ENCODE measurements at regions not wholly inside any gene's neighbourhood (a gene's known extent, or its start where the extent isn't known, plus 50 kb on each side); places are given as distances from the start of the nearest gene placed in this dataset.

- dilution Hi-C loops (cut with MboI; ENCODE audit: extremely low pct_ligation_motif_present, low sequenced_read_pairs): no loop called here
Observed at GRCh38 chr12:24470050-24470449, 478.9 kb downstream of the BCAT1 start.

GRCh38 chr12:24469089-24469488, 479.8 kb downstream of the BCAT1 start:
- Histone ChIP-seq H3K27me3 (ENCODE audit: control insufficient read depth, extremely low read depth, insufficient read depth, low read length) (no peaks in the 10 kb centered on the region), H3K9me3 (ENCODE audit: control insufficient read depth, low read depth, low read length) (no peaks in the 10 kb centered on the region), H4K20me1 (ENCODE audit: control insufficient read depth, extremely low read depth, insufficient read depth, low read length) (no peaks in the 10 kb centered on the region), H3K36me3 (ENCODE audit: control insufficient read depth in 2 of 2, extremely low read depth in 1 of 2, insufficient read depth in 2 of 2, low read length in 2 of 2) (no peaks in the 10 kb centered on the region), H2AFZ (ENCODE audit: control insufficient read depth, low read length) (no peak overlapping the region), H3K9me1 (ENCODE audit: control insufficient read depth, extremely low read depth, insufficient read depth, low read length) (no peaks in the 10 kb centered on the region), H3K4me1 (ENCODE audit: control insufficient read depth, extremely low read depth, insufficient read depth, low read length) (no peaks in the 10 kb centered on the region), H3K4me3 (ENCODE audit: control insufficient read depth in 2 of 3, extremely low read depth in 1 of 3, insufficient read depth in 2 of 3, low read depth in 1 of 3, low read length in 3 of 3) (no peak overlapping the region), H3K79me2 (ENCODE audit: control insufficient read depth, insufficient read depth, low read length) (no peaks in the 10 kb centered on the region), H3K4me2 (ENCODE audit: control insufficient read depth, extremely low read depth, insufficient read depth, low read depth, low read length) (no peak overlapping the region), H3K27ac (ENCODE audit: control insufficient read depth, insufficient read depth, low read length) (no peak overlapping the region), H3K9ac (ENCODE audit: control insufficient read depth, extremely low read depth, insufficient read depth, low read length) (no peak overlapping the region)
- no peak for FAIRE-seq
- TF ChIP-seq EZH2 (IDR thresholded peaks at IDR 0.05; ENCODE audit: low read length) (no peak), CTCF (optimal IDR thresholded peaks at IDR 0.05 in 1 of 3, IDR thresholded peaks at IDR 0.05 in 1 of 3, conservative IDR thresholded peaks at IDR 0.05 in 1 of 3; ENCODE audit: extremely low read depth in 1 of 3, insufficient read depth in 2 of 3, low read length in 3 of 3) (no peak)
- dilution Hi-C loops (cut with MboI; ENCODE audit: extremely low pct_ligation_motif_present, low sequenced_read_pairs): no loop called here
- no peak for DNase-seq (ENCODE audit: low read depth, low spot score)

More at GRCh38 chr12:24470050-24470449, 478.9 kb downstream of the BCAT1 start:
- no peak overlapping the region for H3K9ac ChIP-seq (ENCODE audit: control insufficient read depth, extremely low read depth, insufficient read depth, low read length)
- H3K4me3 ChIP-seq (ENCODE audit: control insufficient read depth in 2 of 3, extremely low read depth in 1 of 3, insufficient read depth in 2 of 3, low read depth in 1 of 3, low read length in 3 of 3): no peak overlapping the region
- H3K4me1 ChIP-seq (ENCODE audit: control insufficient read depth, extremely low read depth, insufficient read depth, low read length): no peaks in the 10 kb centered on the region
- DNase-seq (ENCODE audit: low read depth, low spot score) (no peak), FAIRE-seq (no peak)
- H3K4me2 ChIP-seq (ENCODE audit: control insufficient read depth, extremely low read depth, insufficient read depth, low read depth, low read length): no peak overlapping the region
- TF ChIP-seq EZH2 (IDR thresholded peaks at IDR 0.05; ENCODE audit: low read length) (no peak), CTCF (optimal IDR thresholded peaks at IDR 0.05 in 1 of 3, IDR thresholded peaks at IDR 0.05 in 1 of 3, conservative IDR thresholded peaks at IDR 0.05 in 1 of 3; ENCODE audit: extremely low read depth in 1 of 3, insufficient read depth in 2 of 3, low read length in 3 of 3) (no peak)
- no peaks in the 10 kb centered on the region for H3K79me2 ChIP-seq (ENCODE audit: control insufficient read depth, insufficient read depth, low read length)
- no peaks in the 10 kb centered on the region for H3K36me3 ChIP-seq (ENCODE audit: control insufficient read depth in 2 of 2, extremely low read depth in 1 of 2, insufficient read depth in 2 of 2, low read length in 2 of 2)
- no peaks in the 10 kb centered on the region for H3K9me1 ChIP-seq (ENCODE audit: control insufficient read depth, extremely low read depth, insufficient read depth, low read length)
- H2AFZ ChIP-seq (ENCODE audit: control insufficient read depth, low read length): no peak overlapping the region
- no peaks in the 10 kb centered on the region for H4K20me1 ChIP-seq (ENCODE audit: control insufficient read depth, extremely low read depth, insufficient read depth, low read length)
- no peak overlapping the region for H3K27ac ChIP-seq (ENCODE audit: control insufficient read depth, insufficient read depth, low read length)
- no peaks in the 10 kb centered on the region for H3K27me3 ChIP-seq (ENCODE audit: control insufficient read depth, extremely low read depth, insufficient read depth, low read length)
- H3K9me3 ChIP-seq (ENCODE audit: control insufficient read depth, low read depth, low read length): no peaks in the 10 kb centered on the region

All from keratinocyte (primary cell).